SK-N-SH (cell line): ENCODE measurements at regions not wholly inside any gene's neighbourhood (a gene's known extent, or its start where the extent isn't known, plus 50 kb on each side); places are given as distances from the start of the nearest gene placed in this dataset.
"Not testable (repeated sequence)": the region's sequence is repeated elsewhere in the genome, so short reads cannot be mapped to it uniquely, and the experiment has no call there.

Experiments
- CTCF ChIA-PET: fragments of 300-600, 350-600 bp; formaldehyde crosslinking; extraction: SDS; loops from one replicate; lab custom pipeline; 2021; lab: Yijun Ruan, JAX
- POLR2A ChIA-PET: fragments of 350-600 bp; sonication (Branson Sonifier 250); formaldehyde crosslinking; extraction: SDS; loops from one replicate; lab custom pipeline; 2020; ENCODE audit warnings: antibody characterized with exemption, inconsistent platforms; lab: Yijun Ruan, JAX
- DNase-seq: peaks from one replicate; pipeline ENCODE4 v3.0.0; 2012
- H2AFZ ChIP-seq: fragments of 200-600 bp; sonication (generic); 2 replicates; pipeline ENCODE4 v1.8.1; 2016; ENCODE audit warnings: antibody characterized with exemption, mild to moderate bottlenecking, low read depth
- H3F3A ChIP-seq: fragments of 200-600 bp; sonication (generic); replicated peaks from 2 replicates; pipeline ENCODE3; 2016; ENCODE audit warnings: antibody characterized with exemption, mild to moderate bottlenecking; ENCODE audit not compliant: insufficient read depth
- H3K27ac ChIP-seq, 2 experiments: fragments of 200-500 bp in 1 of 2; fragments of 200-600 bp in 1 of 2; sonication (Bioruptor generic) in 1 of 2; sonication (generic), shearing (Covaris generic) in 1 of 2; 2 replicates each; pipeline versions ENCODE4 v1.5.1 to v1.6.1; 2014 to 2016; ENCODE audit warnings: low read depth in 2 of 2, inconsistent platforms in 1 of 2, low read length in 1 of 2, mild to moderate bottlenecking in 1 of 2, mixed read lengths in 1 of 2
- H3K27me3 ChIP-seq: fragments of 200-600 bp; sonication (generic), shearing (Covaris generic); 2 replicates; pipeline ENCODE4 v1.6.1; 2016; ENCODE audit warnings: mixed run types; ENCODE audit not compliant: insufficient read depth
- H3K36me3 ChIP-seq, 2 experiments: fragments of 200-500 bp in 1 of 2; fragments of 200-600 bp in 1 of 2; sonication (Bioruptor generic) in 1 of 2; sonication (generic) in 1 of 2; replicated peaks in 1 of 2; 2 replicates each; pipeline versions ENCODE3 to v1.5.1; 2014 to 2016; ENCODE audit warnings: low read length in 1 of 2, mild to moderate bottlenecking in 1 of 2; ENCODE audit not compliant: insufficient read depth in 2 of 2, control insufficient read depth in 1 of 2
- H3K4me1 ChIP-seq, 2 experiments: fragments of 200-500 bp in 1 of 2; fragments of 200-600 bp in 1 of 2; sonication (Bioruptor generic) in 1 of 2; sonication (generic), shearing (Covaris generic) in 1 of 2; 2 replicates each; pipeline versions ENCODE4 v1.5.1 to v1.6.1; 2014 to 2016; ENCODE audit warnings: low read depth in 1 of 2, low read length in 1 of 2, mixed run types in 1 of 2; ENCODE audit not compliant: insufficient read depth in 2 of 2, control insufficient read depth in 1 of 2
- H3K4me2 ChIP-seq: fragments of 200-600 bp; sonication (generic), shearing (Covaris generic); 2 replicates; pipeline ENCODE4 v1.6.1; 2017; ENCODE audit warnings: mixed run types
- H3K4me3 ChIP-seq, 2 experiments: fragments of 200-500 bp in 1 of 2; fragments of 200-600 bp in 1 of 2; sonication (Bioruptor generic) in 1 of 2; sonication (generic), shearing (Covaris generic) in 1 of 2; 2 replicates each; pipeline versions ENCODE4 v1.5.1 to v1.8.1; 2014 to 2016; ENCODE audit warnings: low read depth in 2 of 2, inconsistent platforms in 1 of 2, low read length in 1 of 2, mild to moderate bottlenecking in 1 of 2, mixed read lengths in 1 of 2, moderate library complexity in 1 of 2
- H3K79me2 ChIP-seq: fragments of 200-600 bp; sonication (generic); 2 replicates; pipeline ENCODE4 v1.8.1; 2017; ENCODE audit warnings: mild to moderate bottlenecking; ENCODE audit not compliant: insufficient read depth
- H3K9ac ChIP-seq: fragments of 200-600 bp; sonication (generic); 2 replicates; pipeline ENCODE4 v1.6.1; 2017; ENCODE audit warnings: mixed run types
- H3K9me2 ChIP-seq: fragments of 200-600 bp; sonication (generic); 2 replicates; pipeline ENCODE4 v1.6.1; 2017; ENCODE audit warnings: mixed run types
- H3K9me3 ChIP-seq: fragments of 200-600 bp; sonication (generic); 2 replicates; pipeline ENCODE4 v1.6.1; 2017; ENCODE audit warnings: mixed run types, mild to moderate bottlenecking, moderate library complexity
- H4K20me1 ChIP-seq: fragments of 200-600 bp; sonication (generic); 2 replicates; pipeline ENCODE4 v1.6.1; 2017; ENCODE audit warnings: mild to moderate bottlenecking, mixed run types; ENCODE audit not compliant: insufficient read depth
- CHD2 ChIP-seq: fragments of 150-350 bp; IDR thresholded peaks from 2 replicates; pipeline ENCODE4 v1.6.1; 2018; ENCODE audit warnings: low read length; ENCODE audit not compliant: partially characterized antibody
- ELF1 ChIP-seq: IDR thresholded peaks from 2 replicates; pipeline ENCODE4 v1.4.0; 2012
- FOSL2 ChIP-seq: IDR thresholded peaks from 2 replicates; pipeline ENCODE4 v1.4.0; 2012; ENCODE audit warnings: low read depth, mild to moderate bottlenecking, moderate library complexity, borderline replicate concordance
- GATA2 ChIP-seq: sonication (generic); formaldehyde crosslinking; IDR thresholded peaks from 2 replicates; pipeline ENCODE4 v1.5.0; 2020; ENCODE audit warnings: mild to moderate bottlenecking, missing genetic modification reagents
- MAX ChIP-seq: IDR thresholded peaks from 2 replicates; pipeline ENCODE4 v1.4.0; 2012; ENCODE audit warnings: low read depth
- MEF2A ChIP-seq: IDR thresholded peaks from 2 replicates; pipeline ENCODE4 v1.4.0; 2012; ENCODE audit warnings: low read depth, borderline replicate concordance
- NFIC ChIP-seq: IDR thresholded peaks from 2 replicates; pipeline ENCODE4 v1.4.0; 2012; ENCODE audit warnings: borderline replicate concordance
- NRF1 ChIP-seq: IDR thresholded peaks from 2 replicates; pipeline ENCODE4 v1.6.1; 2012; ENCODE audit warnings: low read depth, mild to moderate bottlenecking, low read length
- PBX3 ChIP-seq: IDR thresholded peaks from 2 replicates; pipeline ENCODE4; 2012
- RCOR1 ChIP-seq: fragments of 150-350 bp; IDR thresholded peaks from 2 replicates; pipeline ENCODE4 v1.6.1; 2017; ENCODE audit warnings: antibody characterized with exemption, low read length
- RFX5 ChIP-seq: IDR thresholded peaks from 2 replicates; pipeline ENCODE4 v1.6.1; 2012; ENCODE audit warnings: mild to moderate bottlenecking, improper control_type of control experiment, low read length
- RXRA ChIP-seq: IDR thresholded peaks from 2 replicates; pipeline ENCODE4 v1.4.0; 2012; ENCODE audit warnings: low read depth, mild to moderate bottlenecking, borderline replicate concordance
- SIN3A ChIP-seq: IDR thresholded peaks from 2 replicates; pipeline ENCODE4 v1.6.1; 2012; ENCODE audit warnings: low read depth, mild to moderate bottlenecking, low read length, moderate library complexity, borderline replicate concordance
- TAF1 ChIP-seq: IDR thresholded peaks from 2 replicates; pipeline ENCODE4 v1.6.1; 2012; ENCODE audit warnings: low read depth, mild to moderate bottlenecking, low read length, moderate library complexity, borderline replicate concordance
- TCF12 ChIP-seq: IDR thresholded peaks from 2 replicates; pipeline ENCODE4 v1.4.0; 2012
- USF1 ChIP-seq: IDR thresholded peaks from 2 replicates; pipeline ENCODE4 v1.4.0; 2012; ENCODE audit warnings: low read depth, borderline replicate concordance
- WGBS: methylation state at CpG from one replicate; pipeline ENCODE4 v1.1.6; 2017; ENCODE audit warnings: low lambda C conversion rate; 5-methylcytosine and 5-hydroxymethylcytosine counted together
- TF ChIP-seq, protein P1 (sequence below): fragments of 150-350 bp; IDR thresholded peaks from 2 replicates; pipeline ENCODE4 v1.6.1; 2016; ENCODE audit warnings: mild to moderate bottlenecking, low read depth, low read length

DNA sequence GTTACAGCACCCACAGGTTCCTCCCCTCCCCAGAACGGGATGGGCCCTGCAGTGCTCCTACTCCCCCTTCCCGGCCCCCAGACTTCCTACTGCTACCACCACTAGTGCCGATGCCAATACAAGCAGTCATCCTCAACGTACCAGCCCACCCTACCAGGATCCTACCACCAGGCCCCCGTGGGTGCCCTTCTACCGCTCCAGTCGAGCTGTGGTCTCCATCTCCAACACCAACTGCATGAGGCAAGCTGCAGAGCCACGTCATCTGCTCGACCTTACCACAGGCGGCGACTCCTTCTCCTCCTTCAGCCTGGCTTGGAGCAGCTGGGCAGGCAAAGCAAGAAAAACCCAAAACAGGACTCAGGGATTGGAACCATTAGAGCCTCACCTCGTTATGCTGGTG lies 396.3 kb downstream of the KCNJ18 start:
- H4K20me1 ChIP-seq, H3K9me3 ChIP-seq, H3K79me2 ChIP-seq, DNase-seq, H3K4me2 ChIP-seq, H3K27ac ChIP-seq, H3K4me1 ChIP-seq, H2AFZ ChIP-seq, H3K36me3 ChIP-seq, H3K9me2 ChIP-seq, H3K4me3 ChIP-seq, POLR2A ChIA-PET, CTCF ChIA-PET, H3F3A ChIP-seq, H3K27me3 ChIP-seq, H3K9ac ChIP-seq: not testable (repeated sequence)
- 0% methylated on average over 10 of the region's 12 CpGs for WGBS

DNA sequence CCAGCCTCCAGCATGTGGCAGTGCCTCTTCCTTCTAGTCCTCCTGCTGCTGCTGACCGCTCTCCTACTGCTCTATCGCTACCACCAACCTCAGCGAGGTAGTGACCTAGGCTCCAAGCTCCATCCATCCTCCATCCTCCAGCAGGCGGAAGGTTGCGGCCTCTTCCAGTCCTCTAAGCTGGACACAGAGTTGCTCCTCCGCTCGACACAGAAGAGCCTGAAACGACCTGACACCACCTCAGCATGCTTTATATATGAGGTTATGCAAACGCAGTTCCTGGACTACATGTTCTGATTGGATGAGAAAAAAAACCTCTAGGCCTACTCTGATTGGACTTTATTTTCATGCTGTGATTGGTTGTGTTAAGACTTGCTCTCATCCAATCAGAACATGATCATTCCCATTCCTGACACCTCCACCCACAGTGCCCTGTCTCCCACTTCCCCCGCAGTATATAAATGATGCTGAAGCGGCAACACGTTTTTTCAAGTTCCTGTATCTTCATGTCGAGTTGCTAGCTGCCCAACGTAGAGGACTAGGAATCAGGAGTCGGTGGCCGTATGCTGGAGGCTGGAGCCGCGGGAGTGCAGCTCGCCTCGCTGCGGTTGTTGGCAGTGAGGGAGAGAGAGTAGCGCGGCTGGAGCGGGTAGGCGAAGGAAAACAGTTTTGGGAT lies 398.1 kb downstream of the KCNJ18 start:
- Histone ChIP-seq H3K36me3 (no peaks in the 10 kb centered on the region), H3F3A (no peaks in the 10 kb centered on the region), H4K20me1 (no peaks in the 10 kb centered on the region), H3K27ac (no peak overlapping the region), H3K9ac (no peak overlapping the region), H3K4me1 (no peaks in the 10 kb centered on the region), H3K9me2 (no peaks in the 10 kb centered on the region), H3K9me3 (no peaks in the 10 kb centered on the region), H3K79me2 (no peaks in the 10 kb centered on the region), H2AFZ (no peak overlapping the region), H3K4me3 (no peak overlapping the region), H3K4me2 (no peak overlapping the region), H3K27me3 (no peaks in the 10 kb centered on the region; the same call in 1 of the 2 replicates)
- DNase-seq, result no peak
- TF ChIP-seq TAF1 (no peak), RFX5 (no peak), MEF2A (no peak), MAX (no peak), GATA2 (CRISPR knock-in tag) (no peak), SIN3A (no peak), TCF12 (no peak), ELF1 (no peak), USF1 (no peak), FOSL2 (no peak), NFIC (no peak), CHD2 (no peak), RCOR1 (no peak), RXRA (no peak), PBX3 (no peak), NRF1 (no peak)
- TF ChIP-seq, protein P1, sequence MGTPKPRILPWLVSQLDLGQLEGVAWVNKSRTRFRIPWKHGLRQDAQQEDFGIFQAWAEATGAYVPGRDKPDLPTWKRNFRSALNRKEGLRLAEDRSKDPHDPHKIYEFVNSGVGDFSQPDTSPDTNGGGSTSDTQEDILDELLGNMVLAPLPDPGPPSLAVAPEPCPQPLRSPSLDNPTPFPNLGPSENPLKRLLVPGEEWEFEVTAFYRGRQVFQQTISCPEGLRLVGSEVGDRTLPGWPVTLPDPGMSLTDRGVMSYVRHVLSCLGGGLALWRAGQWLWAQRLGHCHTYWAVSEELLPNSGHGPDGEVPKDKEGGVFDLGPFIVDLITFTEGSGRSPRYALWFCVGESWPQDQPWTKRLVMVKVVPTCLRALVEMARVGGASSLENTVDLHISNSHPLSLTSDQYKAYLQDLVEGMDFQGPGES, result no peak
- ChIA-PET POLR2A (no interaction called here), CTCF (no interaction called here)
- WGBS, result 32% methylated on average over 24 of the region's 25 CpGs

GRCh38 chr17:22091041-22091679 lies 398.8 kb downstream of the KCNJ18 start:
- H3F3A ChIP-seq, H3K79me2 ChIP-seq, H4K20me1 ChIP-seq, H3K27me3 ChIP-seq, POLR2A ChIA-PET, H3K27ac ChIP-seq, CTCF ChIA-PET, H3K36me3 ChIP-seq, H3K4me2 ChIP-seq, H3K9me3 ChIP-seq, H3K4me1 ChIP-seq, DNase-seq, H2AFZ ChIP-seq, H3K9me2 ChIP-seq, H3K9ac ChIP-seq: not testable (repeated sequence)
- peak overlapping the region in 1 of 2 experiments; percentile 41; a peak in 2 of 4 replicates for H3K4me3 ChIP-seq
- WGBS, result 11% methylated on average over 10 of the region's 11 CpGs
